HG03432 (cell line): ENCODE measurements at regions not wholly inside any gene's neighbourhood (a gene's known extent, or its start where the extent isn't known, plus 50 kb on each side); places are given as distances from the start of the nearest gene placed in this dataset.

ENCODE experiments used
- ATAC-seq: cut with Tn5 transposase; IDR thresholded peaks from one replicate; pipeline ENCODE4 v1.9.1; 2021; ENCODE audit warnings: mild to moderate bottlenecking, moderate library complexity; ENCODE audit not compliant: unreplicated experiment

DNA sequence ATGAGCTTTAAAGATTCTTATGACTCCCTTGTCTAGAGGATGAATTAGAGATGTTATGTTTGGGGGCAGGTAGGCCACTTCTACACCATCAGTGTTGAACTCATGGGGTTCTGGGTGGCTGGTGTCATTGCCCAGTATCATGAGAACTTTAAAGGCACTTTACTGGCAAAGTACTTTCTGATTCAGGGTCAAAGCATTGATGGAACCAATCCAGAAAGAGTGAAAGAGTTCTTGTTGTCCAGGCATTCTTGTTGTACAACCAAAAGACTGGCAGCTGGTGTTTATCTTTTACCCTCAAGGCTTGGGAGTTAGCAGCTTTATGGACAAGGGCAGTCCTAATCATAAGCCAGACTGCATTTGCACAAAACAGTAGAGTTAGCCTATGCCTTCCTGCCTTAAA lies 673.0 kb downstream of the USP25 start:
- no peak for ATAC-seq

DNA sequence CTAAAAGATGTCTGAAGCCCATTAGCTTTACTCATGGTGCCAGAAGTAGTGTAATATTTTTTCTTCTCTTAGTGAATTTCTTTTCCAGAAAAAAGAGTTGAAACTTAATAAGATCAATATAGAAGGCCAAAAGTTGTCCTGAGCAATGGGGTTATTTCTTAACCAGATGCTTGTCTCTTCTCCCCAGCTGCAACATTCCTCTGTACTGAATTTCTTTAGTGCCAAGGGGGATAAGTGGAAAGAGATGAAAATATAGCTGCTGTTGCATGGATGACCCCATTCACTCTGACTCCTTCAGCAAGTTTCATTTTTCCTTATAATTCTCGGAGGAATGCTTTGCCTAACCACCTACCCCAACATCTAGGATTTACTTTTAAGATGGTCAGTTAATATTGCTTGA lies 675.0 kb downstream of the USP25 start:
- ATAC-seq, result no peak

GRCh38 chr21:16406355-16406754 lies 676.6 kb downstream of the USP25 start:
- no peak for ATAC-seq

GRCh38 chr21:16407403-16408240 lies 677.8 kb downstream of the USP25 start:
- no peak for ATAC-seq

GRCh38 chr21:16408280-16408679 lies 678.5 kb downstream of the USP25 start:
- no peak for ATAC-seq

- ATAC-seq, result no peak
Observed at GRCh38 chr21:16409352-16409751, 679.6 kb downstream of the USP25 start.

- no peak for ATAC-seq
Observed at GRCh38 chr21:16418226-16418625, 688.4 kb downstream of the USP25 start.

- ATAC-seq, result no peak
Observed at GRCh38 chr21:16418642-16419041, 688.9 kb downstream of the USP25 start.

- ATAC-seq, result no peak
Observed at GRCh38 chr21:16419188-16419921, 689.6 kb downstream of the USP25 start.

DNA sequence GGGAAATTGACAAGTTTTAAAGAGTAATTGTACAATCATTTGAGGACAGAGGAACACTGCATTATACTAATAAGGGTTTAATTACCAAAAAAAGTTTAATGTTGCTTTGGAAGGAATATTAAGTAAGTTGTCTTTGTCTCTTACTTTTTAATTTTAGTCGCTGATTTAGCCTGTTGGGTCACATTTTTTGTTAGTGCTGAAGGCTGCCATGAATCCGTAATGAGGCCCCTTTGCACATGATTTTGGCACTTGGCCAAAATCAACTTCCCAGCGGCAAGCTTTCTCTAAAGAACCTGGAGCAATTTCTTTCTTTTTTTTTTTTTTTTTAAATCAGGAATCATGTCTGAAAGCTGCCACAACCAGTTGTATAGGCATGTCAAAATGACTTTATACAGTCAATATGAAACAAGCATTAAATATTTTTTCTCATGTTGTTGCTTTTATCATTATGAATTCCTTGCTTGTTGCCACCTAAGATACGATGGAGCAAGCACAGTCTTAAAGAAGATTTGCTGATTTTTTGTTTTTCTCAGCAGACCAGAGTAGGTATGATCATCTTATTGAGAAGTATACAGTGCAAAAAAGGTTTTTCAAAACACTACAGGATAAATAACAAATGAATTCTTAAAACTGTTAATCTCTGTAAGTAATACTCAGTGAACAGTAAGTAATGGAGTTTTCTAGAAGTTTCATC lies 690.4 kb downstream of the USP25 start:
- ATAC-seq, result no peak

GRCh38 chr21:16421007-16421406 lies 691.2 kb downstream of the USP25 start:
- ATAC-seq, result no peak

GRCh38 chr21:16421965-16422364 lies 692.2 kb downstream of the USP25 start:
- no peak for ATAC-seq

DNA sequence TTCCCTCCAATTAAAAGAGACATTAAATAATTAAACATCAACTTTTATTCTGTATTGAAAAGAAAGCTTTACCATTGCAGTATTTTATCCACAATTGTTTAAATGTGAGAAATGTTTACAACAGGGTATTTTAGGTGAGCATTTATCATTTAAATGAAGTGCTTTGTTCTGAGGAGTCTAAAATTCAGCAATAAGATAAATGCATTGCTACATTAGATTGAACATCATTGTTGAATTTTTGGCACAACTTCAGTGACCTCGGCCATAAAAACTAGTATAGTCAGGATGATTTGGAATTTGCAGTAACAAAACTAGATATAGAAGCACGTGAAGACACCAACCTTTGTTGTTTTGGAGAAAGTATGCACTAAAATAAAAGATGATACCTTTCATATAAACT lies 692.9 kb downstream of the USP25 start:
- no peak for ATAC-seq

DNA sequence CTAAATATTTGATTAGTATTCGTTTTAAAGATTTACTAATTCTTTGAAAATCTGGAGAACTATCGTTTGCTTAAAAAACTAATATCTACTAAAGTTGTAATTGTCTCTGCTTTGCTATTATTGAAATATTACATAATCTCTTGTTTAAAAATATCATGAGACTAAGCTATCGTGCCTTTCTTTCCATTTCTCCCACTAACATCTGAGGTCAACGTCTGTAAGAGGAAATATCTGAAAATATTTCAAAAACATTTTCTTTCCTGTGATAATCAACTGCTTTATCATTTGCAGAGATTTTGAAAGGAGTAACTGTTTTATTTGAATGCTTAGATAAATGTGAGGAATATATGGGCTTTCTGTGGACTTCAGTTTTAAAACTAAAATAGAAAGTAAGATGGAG lies 694.1 kb downstream of the USP25 start:
- ATAC-seq, result no peak

DNA sequence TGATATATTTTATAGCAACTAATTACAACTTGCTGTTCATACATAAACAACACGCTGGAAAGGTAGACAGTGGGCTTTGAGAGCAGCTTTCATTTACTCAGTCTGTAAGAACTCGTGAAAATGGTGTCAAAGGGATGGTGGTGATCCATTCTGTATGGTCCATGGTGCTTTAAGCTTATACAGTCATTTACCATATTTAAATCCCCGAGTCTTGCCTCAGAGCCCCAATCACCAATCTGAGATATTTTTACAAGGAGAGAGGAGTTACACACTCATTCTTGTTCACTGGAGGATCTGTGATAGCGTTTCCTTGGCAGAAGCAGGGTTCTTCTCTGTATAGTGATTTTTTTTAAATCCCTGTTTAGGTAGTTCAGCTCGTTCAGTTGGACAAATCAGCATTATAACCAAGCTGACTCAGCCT lies 694.6 kb downstream of the USP25 start:
- no peak for ATAC-seq

DNA sequence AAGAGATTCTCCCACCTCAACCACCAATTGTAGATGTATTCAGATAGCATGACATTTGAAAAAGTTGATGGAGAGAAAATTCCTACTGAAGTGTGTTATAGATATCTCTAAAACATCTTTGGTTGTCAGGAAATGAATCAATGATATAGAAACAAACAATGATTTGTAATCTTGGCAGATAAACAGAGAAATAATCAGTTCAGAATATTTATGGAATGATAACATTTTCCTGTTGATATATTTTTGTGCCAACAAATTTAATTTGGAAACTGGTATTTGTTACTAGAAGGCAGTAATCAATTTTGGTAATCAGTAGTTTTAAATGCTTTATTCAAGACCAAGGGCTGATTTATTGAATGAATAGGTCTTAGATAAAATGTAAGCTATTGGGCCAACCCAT lies 695.6 kb downstream of the USP25 start:
- no peak for ATAC-seq

DNA sequence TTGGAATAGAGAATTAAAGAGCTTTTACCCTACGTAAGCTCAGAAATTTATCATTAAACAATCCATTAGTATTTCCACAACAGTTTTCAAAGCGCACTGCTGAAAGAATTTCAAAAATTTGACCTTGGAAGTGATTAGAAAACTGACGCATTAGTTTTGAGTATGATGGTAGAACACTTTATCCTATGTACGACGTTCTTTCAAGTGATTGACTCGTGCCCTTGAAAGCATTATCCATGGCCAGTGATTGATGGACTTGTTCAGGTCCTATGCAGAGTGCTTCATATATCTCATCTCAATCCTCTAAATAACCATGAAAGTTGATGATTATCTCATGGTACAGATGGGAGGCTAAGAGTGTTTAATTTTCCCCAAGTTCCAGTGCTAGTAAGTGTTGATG lies 697.2 kb downstream of the USP25 start:
- ATAC-seq, result no peak

DNA sequence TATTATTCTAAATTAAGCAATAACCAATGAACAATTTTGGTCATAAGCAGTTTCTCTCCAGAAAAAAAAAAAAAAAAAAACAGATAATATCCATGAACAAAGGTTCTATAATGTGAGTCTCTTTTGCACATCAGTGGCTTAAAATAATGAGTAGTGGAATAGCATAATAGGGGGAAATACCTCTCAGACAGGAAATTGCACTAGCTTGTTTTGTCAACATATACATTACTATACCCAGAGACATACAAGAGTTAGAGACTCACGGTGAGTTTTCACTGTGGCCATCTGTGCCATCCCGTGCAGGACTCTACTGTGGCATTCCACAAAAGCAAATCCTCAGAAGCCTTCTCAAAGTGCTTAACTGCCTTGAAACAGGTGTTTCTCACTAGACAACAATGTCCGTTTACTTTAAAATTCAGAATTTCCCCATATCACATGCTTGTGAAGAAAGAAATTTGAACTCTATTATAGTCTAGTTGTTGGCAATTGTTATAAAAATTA lies 697.9 kb downstream of the USP25 start:
- ATAC-seq, result no peak

DNA sequence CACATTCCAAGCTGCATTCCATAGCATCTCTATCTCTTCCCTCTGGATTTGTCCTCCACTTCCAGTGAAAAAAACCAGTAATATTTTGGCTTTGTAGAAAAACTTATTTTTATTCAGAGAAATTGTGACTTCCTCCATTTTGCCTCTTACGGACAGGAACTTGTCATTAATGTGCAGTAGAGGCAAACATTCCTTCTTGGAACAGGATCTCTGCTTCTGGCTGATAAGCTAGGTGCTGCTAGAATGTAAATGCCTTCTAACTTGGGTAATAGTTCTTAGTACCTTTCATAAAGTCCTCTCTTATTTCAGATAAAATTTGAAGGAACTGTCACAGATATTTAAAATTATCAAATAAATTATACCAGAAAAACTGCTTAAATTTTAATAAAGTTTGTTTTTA lies 707.8 kb downstream of the USP25 start:
- ATAC-seq, result no peak

GRCh38 chr21:16438761-16439160 lies 709.0 kb downstream of the USP25 start:
- no peak for ATAC-seq

DNA sequence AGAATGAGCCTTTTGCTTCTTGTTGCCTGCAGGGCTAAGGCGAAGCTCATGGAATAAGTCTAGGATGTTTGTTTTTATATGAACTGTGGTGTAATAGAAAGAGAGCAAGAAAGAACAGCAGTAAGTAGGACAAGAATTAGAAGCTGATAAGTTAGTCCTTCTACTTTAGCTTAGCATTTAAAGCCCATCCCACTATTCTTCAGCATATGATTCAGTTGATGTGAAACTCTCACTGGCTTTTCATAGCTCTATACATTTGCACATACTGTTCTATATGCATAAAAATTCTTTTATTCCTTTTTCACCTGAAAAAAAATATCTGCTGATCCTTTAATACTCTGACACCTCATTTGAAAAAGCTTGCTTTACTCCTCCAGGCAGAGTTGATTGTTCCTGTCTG lies 712.0 kb downstream of the USP25 start:
- no peak for ATAC-seq

- ATAC-seq, result no peak
Observed at GRCh38 chr21:16454399-16454798, 724.6 kb downstream of the USP25 start.
